Upper lobe of left lung (tissue), 6 donors: ENCODE measurements at regions not wholly inside any gene's neighbourhood (a gene's known extent, or its start where the extent isn't known, plus 50 kb on each side); places are given as distances from the start of the nearest gene placed in this dataset.

Experiments used
- ATAC-seq, 2 donors: fragments of 200-7000 bp; cut with Tn5 transposase; one replicate each; pipeline ENCODE4 v1.9.1; 2022; ENCODE audit warnings: mild to moderate bottlenecking in 2 of 2, moderate library complexity in 2 of 2; ENCODE audit not compliant: low FRiP score in 2 of 2
- DNase-seq, 2 donors: peaks; one replicate each; pipeline ENCODE4 v3.0.0-alpha.2; 2019 to 2020
- H3K27ac ChIP-seq, 4 donors: fragments of 200-600 bp; sonication (generic); one replicate each; pipeline ENCODE4 v1.5.1; 2016 to 2019
- H3K27me3 ChIP-seq, 4 donors: fragments of 200-600 bp; sonication (generic); one replicate each; pipeline ENCODE4 v1.5.1; 2017 to 2019
- H3K36me3 ChIP-seq, 4 donors: fragments of 200-600 bp; sonication (generic); one replicate each; pipeline ENCODE4 v1.5.1; 2016 to 2019
- H3K4me1 ChIP-seq, 4 donors: fragments of 200-600 bp; sonication (generic); one replicate each; pipeline ENCODE4 v1.5.1; 2018 to 2019
- H3K4me3 ChIP-seq, 4 donors: fragments of 200-600 bp; sonication (generic); one replicate each; pipeline ENCODE4 v1.5.1; 2017 to 2019; ENCODE audit warnings: mild to moderate bottlenecking in 2 of 4, moderate library complexity in 1 of 4
- H3K9me3 ChIP-seq, 4 donors: fragments of 200-600 bp; sonication (generic); one replicate each; pipeline ENCODE4 v1.5.1; 2018 to 2019
- CTCF ChIP-seq, 6 experiments: fragments of 450-650 bp in 4 of 6; fragments of 200-600 bp in 2 of 6; sonication (generic) in 2 of 6; IDR thresholded peaks; one replicate each; pipeline ENCODE4 v1.5.1; 2016 to 2019; ENCODE audit warnings: antibody characterized with exemption in 6 of 6
- EP300 ChIP-seq, 4 donors: sonication (generic); formaldehyde crosslinking; IDR thresholded peaks; one replicate each; pipeline ENCODE4 v1.5.1; 2017; ENCODE audit warnings: antibody characterized with exemption in 4 of 4, control low read depth in 2 of 4
- POLR2A ChIP-seq, 4 donors: fragments of 450-650 bp; IDR thresholded peaks; one replicate each; pipeline ENCODE4 v1.5.1; 2016 to 2017; ENCODE audit warnings: antibody characterized with exemption in 4 of 4, mild to moderate bottlenecking in 2 of 4
- POLR2AphosphoS5 ChIP-seq, 2 donors: sonication (generic); formaldehyde crosslinking; IDR thresholded peaks; one replicate each; pipeline ENCODE4 v1.5.1; 2017; ENCODE audit warnings: antibody characterized with exemption in 2 of 2
- WGBS, 2 donors: methylation state at CpG; one replicate each; pipeline ENCODE4 v1.1.5; 2017 to 2018; 5-methylcytosine and 5-hydroxymethylcytosine counted together
- donor health status: DM: no; HTN: no; CAD: no; lungs with moderate emphysema.
- donor health status: DM: no; HTN: yes; CAD: no; lungs with severe emphysema.

- WGBS, 2 donors: 74 to 79% methylated on average over 2 of the region's 2 CpGs
- ATAC-seq (no peak), DNase-seq (no peak)
- Histone ChIP-seq H3K4me3 (no peak overlapping the region), H3K27me3 (no peaks in the 10 kb centered on the region), H3K4me1 (no peaks in the 10 kb centered on the region), H3K36me3 (no peaks in the 10 kb centered on the region), H3K9me3 (no peaks in the 10 kb centered on the region), H3K27ac (no peak overlapping the region)
- TF ChIP-seq POLR2AphosphoS5 (IDR thresholded peaks at IDR 0.05): no peak
- TF ChIP-seq POLR2A (IDR thresholded peaks at IDR 0.05): no peak
- no peak for TF ChIP-seq EP300 (IDR thresholded peaks at IDR 0.05)
- no peak for TF ChIP-seq CTCF (IDR thresholded peaks at IDR 0.05)
Observed at GRCh38 chr7:25594728-25595127, 366.4 kb upstream of the NPVF start.

GRCh38 chr7:25595996-25596395 is 367.7 kb upstream of the NPVF start:
- Histone ChIP-seq H3K27ac (no peak overlapping the region), H3K27me3 (no peaks in the 10 kb centered on the region), H3K4me1 (no peaks in the 10 kb centered on the region), H3K4me3 (no peak overlapping the region), H3K36me3 (no peaks in the 10 kb centered on the region), H3K9me3 (no peaks in the 10 kb centered on the region)
- ATAC-seq (no peak), DNase-seq (no peak)
- WGBS, 2 donors: 91 to 100% methylated on average over 2 of the region's 2 CpGs
- no peak for TF ChIP-seq POLR2AphosphoS5 (IDR thresholded peaks at IDR 0.05)
- no peak for TF ChIP-seq POLR2A (IDR thresholded peaks at IDR 0.05)
- no peak for TF ChIP-seq EP300 (IDR thresholded peaks at IDR 0.05)
- no peak for TF ChIP-seq CTCF (IDR thresholded peaks at IDR 0.05)

- Histone ChIP-seq H3K4me3 (no peak overlapping the region), H3K36me3 (no peaks in the 10 kb centered on the region), H3K4me1 (no peaks in the 10 kb centered on the region), H3K9me3 (no peaks in the 10 kb centered on the region), H3K27me3 (no peaks in the 10 kb centered on the region), H3K27ac (no peak overlapping the region)
- ATAC-seq (no peak), DNase-seq (no peak)
- 89 to 91% methylated on average over 9 of the region's 9 CpGs for WGBS, 2 donors
- TF ChIP-seq POLR2A (IDR thresholded peaks at IDR 0.05) (no peak), CTCF (IDR thresholded peaks at IDR 0.05) (no peak), EP300 (IDR thresholded peaks at IDR 0.05) (no peak), POLR2AphosphoS5 (IDR thresholded peaks at IDR 0.05) (no peak)
Observed at GRCh38 chr7:25596443-25596842, 368.2 kb upstream of the NPVF start.

GRCh38 chr7:25597946-25598345 is 369.7 kb upstream of the NPVF start:
- Histone ChIP-seq H3K4me1 (no peaks in the 10 kb centered on the region), H3K27ac (no peak overlapping the region), H3K27me3 (no peaks in the 10 kb centered on the region), H3K9me3 (no peaks in the 10 kb centered on the region), H3K4me3 (no peak overlapping the region), H3K36me3 (no peaks in the 10 kb centered on the region)
- 19 to 25% methylated on average over 5 of the region's 5 CpGs for WGBS, 2 donors
- ATAC-seq (peak in 1 of 2 donors; percentile 37), DNase-seq (peak in 1 of 2 donors; percentile 33)
- no peak for TF ChIP-seq EP300 (IDR thresholded peaks at IDR 0.05)
- TF ChIP-seq POLR2AphosphoS5 (IDR thresholded peaks at IDR 0.05): no peak
- TF ChIP-seq POLR2A (IDR thresholded peaks at IDR 0.05): no peak
- TF ChIP-seq CTCF (IDR thresholded peaks at IDR 0.05): no peak

GRCh38 chr7:25598765-25599164 is 370.5 kb upstream of the NPVF start:
- TF ChIP-seq EP300 (IDR thresholded peaks at IDR 0.05) (no peak), POLR2AphosphoS5 (IDR thresholded peaks at IDR 0.05) (no peak), CTCF (IDR thresholded peaks at IDR 0.05) (no peak), POLR2A (IDR thresholded peaks at IDR 0.05) (no peak)
- Histone ChIP-seq H3K9me3 (no peaks in the 10 kb centered on the region), H3K36me3 (no peaks in the 10 kb centered on the region), H3K4me1 (no peaks in the 10 kb centered on the region), H3K4me3 (no peak overlapping the region), H3K27ac (no peak overlapping the region), H3K27me3 (no peaks in the 10 kb centered on the region)
- whole genome bisulfite sequencing, 2 donors: 84 to 95% methylated on average over 5 of the region's 5 CpGs
- ATAC-seq: no peak
- DNase-seq: no peak
